H9 (cell line): ENCODE measurements at regions not wholly inside any gene's neighbourhood (a gene's known extent, or its start where the extent isn't known, plus 50 kb on each side); places are given as distances from the start of the nearest gene placed in this dataset.

ENCODE experiments used
- DNase-seq: peaks from one replicate; pipeline ENCODE4 v3.0.0-alpha.2; 2017
- H2AFZ ChIP-seq: one replicate; pipeline ENCODE4 v1.6.1; 2013; ENCODE audit warnings: mild to moderate bottlenecking, low read length, control low read depth, moderate library complexity
- H2AK5ac ChIP-seq: 2 replicates; pipeline ENCODE4 v1.6.1; 2013; ENCODE audit warnings: low read length, control low read depth, mixed read lengths; ENCODE audit not compliant: insufficient read length
- H2BK120ac ChIP-seq: one replicate; pipeline ENCODE4 v1.6.1; 2013; ENCODE audit warnings: low read depth, mild to moderate bottlenecking, low read length, control low read depth, inconsistent platforms; ENCODE audit not compliant: poor library complexity, severe bottlenecking
- H2BK12ac ChIP-seq: 2 replicates; pipeline ENCODE4 v1.6.1; 2013; ENCODE audit warnings: low read length, control low read depth, mixed read lengths, low read depth; ENCODE audit not compliant: insufficient read length
- H2BK15ac ChIP-seq: 2 replicates; pipeline ENCODE4 v1.6.1; 2013; ENCODE audit warnings: low read depth, low read length, control low read depth
- H2BK20ac ChIP-seq: one replicate; pipeline ENCODE4 v1.6.1; 2013; ENCODE audit warnings: low read depth, mild to moderate bottlenecking, low read length, control low read depth, inconsistent platforms; ENCODE audit not compliant: poor library complexity, severe bottlenecking
- H2BK5ac ChIP-seq: 2 replicates; pipeline ENCODE4 v1.6.1; 2013; ENCODE audit warnings: low read length, control low read depth, mixed read lengths; ENCODE audit not compliant: insufficient read length
- H3K14ac ChIP-seq: 2 replicates; pipeline ENCODE4 v1.6.1; 2013; ENCODE audit warnings: low read length, control low read depth; ENCODE audit not compliant: insufficient read depth
- H3K18ac ChIP-seq: 2 replicates; pipeline ENCODE4 v1.6.1; 2013; ENCODE audit warnings: low read depth, mild to moderate bottlenecking, mixed read lengths, low read length, control low read depth; ENCODE audit not compliant: insufficient read length
- H3K23ac ChIP-seq: 2 replicates; pipeline ENCODE4 v1.6.1; 2013; ENCODE audit warnings: low read length, control low read depth, mixed read lengths, low read depth; ENCODE audit not compliant: insufficient read length
- H3K23me2 ChIP-seq: 2 replicates; pipeline ENCODE4 v1.6.1; 2013; ENCODE audit warnings: low read depth, mild to moderate bottlenecking, mixed read lengths, low read length, control low read depth; ENCODE audit not compliant: insufficient read length, poor library complexity, severe bottlenecking
- H3K27ac ChIP-seq: 2 replicates; pipeline ENCODE4 v1.5.1; 2013; ENCODE audit warnings: low read length, control low read depth, mixed read lengths, low read depth; ENCODE audit not compliant: insufficient read length
- H3K27me3 ChIP-seq: 2 replicates; pipeline ENCODE4 v1.6.1; 2013; ENCODE audit warnings: low read length, control low read depth, inconsistent platforms; ENCODE audit not compliant: insufficient read depth
- H3K4ac ChIP-seq: 2 replicates; pipeline ENCODE4 v1.6.1; 2013; ENCODE audit warnings: low read depth, mild to moderate bottlenecking, control low read depth, inconsistent platforms, low read length, moderate library complexity
- H3K4me1 ChIP-seq: 2 replicates; pipeline ENCODE4 v1.6.1; 2013; ENCODE audit warnings: low read length, control low read depth, inconsistent platforms; ENCODE audit not compliant: insufficient read depth
- H3K4me2 ChIP-seq: 2 replicates; pipeline ENCODE4 v1.6.1; 2013; ENCODE audit warnings: low read length, control low read depth, mixed read lengths; ENCODE audit not compliant: insufficient read length, insufficient read depth
- H3K56ac ChIP-seq: 2 replicates; pipeline ENCODE4 v1.6.1; 2013; ENCODE audit warnings: low read depth, mild to moderate bottlenecking, mixed read lengths, low read length, control low read depth; ENCODE audit not compliant: insufficient read length
- H3K79me1 ChIP-seq: 2 replicates; pipeline ENCODE4 v1.6.1; 2013; ENCODE audit warnings: low read depth, mild to moderate bottlenecking, moderate library complexity, low read length, control low read depth, inconsistent platforms; ENCODE audit not compliant: insufficient read depth, poor library complexity, severe bottlenecking
- H3K79me2 ChIP-seq: 2 replicates; pipeline ENCODE4 v1.6.1; 2013; ENCODE audit warnings: low read length, control low read depth, inconsistent platforms; ENCODE audit not compliant: insufficient read depth
- H3K9ac ChIP-seq: 2 replicates; pipeline ENCODE4 v1.6.1; 2013; ENCODE audit warnings: low read length, control low read depth, mixed read lengths; ENCODE audit not compliant: insufficient read length; ENCODE audit errors: extremely low read depth
- H3K9me3 ChIP-seq: one replicate; pipeline ENCODE4 v1.6.1; 2013; ENCODE audit warnings: low read depth, low read length, inconsistent platforms; ENCODE audit not compliant: control insufficient read depth
- H3T11ph ChIP-seq: one replicate; pipeline ENCODE4 v1.6.1; 2013; ENCODE audit warnings: mild to moderate bottlenecking, low read length, control low read depth, inconsistent platforms
- H4K20me1 ChIP-seq: one replicate; pipeline ENCODE4 v1.6.1; 2013; ENCODE audit not compliant: control insufficient read depth, insufficient read length, insufficient read depth
- H4K5ac ChIP-seq: 2 replicates; pipeline ENCODE4 v1.6.1; 2013; ENCODE audit warnings: low read depth, mild to moderate bottlenecking, mixed read lengths, low read length, control low read depth; ENCODE audit not compliant: insufficient read length
- H4K8ac ChIP-seq: replicated peaks from 2 replicates; pipeline ENCODE4 v1.6.1; 2013; ENCODE audit warnings: low read length, control low read depth, mixed read lengths, low read depth; ENCODE audit not compliant: insufficient read length
- H4K91ac ChIP-seq: 2 replicates; pipeline ENCODE4 v1.6.1; 2013; ENCODE audit warnings: low read depth, mild to moderate bottlenecking, moderate library complexity, mixed read lengths, low read length, control low read depth; ENCODE audit not compliant: insufficient read length
- H3K27ac Mint-ChIP-seq, 3 experiments: 2 replicates in 2 of 3; 3 replicates in 1 of 3; pipeline ENCODE4 v1.8.0; 2020 to 2021; ENCODE audit warnings: mixed read lengths in 3 of 3, mild to moderate bottlenecking in 1 of 3, moderate library complexity in 1 of 3
- H3K27me3 Mint-ChIP-seq: 2 replicates; pipeline ENCODE4 v1.8.0; 2021; ENCODE audit warnings: low read depth, mild to moderate bottlenecking, moderate library complexity, mixed read lengths
- H3K36me3 Mint-ChIP-seq, 3 experiments: 2 replicates in 2 of 3; 3 replicates in 1 of 3; pipeline ENCODE4 v1.8.0; 2020 to 2021; ENCODE audit warnings: low read depth in 3 of 3, mixed read lengths in 3 of 3; ENCODE audit not compliant: insufficient read depth in 1 of 3
- H3K4me1 Mint-ChIP-seq, 2 experiments: 2 replicates each; pipeline ENCODE4 v1.8.0; 2020; ENCODE audit warnings: mixed read lengths in 2 of 2
- H3K4me3 Mint-ChIP-seq, 2 experiments: 2 replicates in 1 of 2; 3 replicates in 1 of 2; pipeline ENCODE4 v1.8.0; 2020 to 2021; ENCODE audit warnings: mild to moderate bottlenecking in 2 of 2, mixed read lengths in 2 of 2, moderate library complexity in 1 of 2
- H3K9me3 Mint-ChIP-seq, 2 experiments: 2 replicates in 1 of 2; 3 replicates in 1 of 2; pipeline ENCODE4 v1.8.0; 2020; ENCODE audit warnings: mild to moderate bottlenecking in 2 of 2, mixed read lengths in 2 of 2, moderate library complexity in 1 of 2
- CTCF ChIP-seq: fragments of 200-600 bp; sonication (generic); conservative IDR thresholded peaks from 3 replicates; pipeline ENCODE4 v1.8.0; 2021; ENCODE audit warnings: antibody characterized with exemption, mild to moderate bottlenecking
- whole genome bisulfite sequencing: extraction: QIAGEN DNeasy Blood & Tissue Kit; methylation state at CpG from one replicate; pipeline ENCODE4 v1.1.7; 2013; ENCODE audit warnings: missing lambda C conversion rate, low lambda C conversion rate, mixed read lengths; ENCODE audit not compliant: insufficient read length; ENCODE audit errors: extremely low coverage; 5-methylcytosine and 5-hydroxymethylcytosine counted together

DNA sequence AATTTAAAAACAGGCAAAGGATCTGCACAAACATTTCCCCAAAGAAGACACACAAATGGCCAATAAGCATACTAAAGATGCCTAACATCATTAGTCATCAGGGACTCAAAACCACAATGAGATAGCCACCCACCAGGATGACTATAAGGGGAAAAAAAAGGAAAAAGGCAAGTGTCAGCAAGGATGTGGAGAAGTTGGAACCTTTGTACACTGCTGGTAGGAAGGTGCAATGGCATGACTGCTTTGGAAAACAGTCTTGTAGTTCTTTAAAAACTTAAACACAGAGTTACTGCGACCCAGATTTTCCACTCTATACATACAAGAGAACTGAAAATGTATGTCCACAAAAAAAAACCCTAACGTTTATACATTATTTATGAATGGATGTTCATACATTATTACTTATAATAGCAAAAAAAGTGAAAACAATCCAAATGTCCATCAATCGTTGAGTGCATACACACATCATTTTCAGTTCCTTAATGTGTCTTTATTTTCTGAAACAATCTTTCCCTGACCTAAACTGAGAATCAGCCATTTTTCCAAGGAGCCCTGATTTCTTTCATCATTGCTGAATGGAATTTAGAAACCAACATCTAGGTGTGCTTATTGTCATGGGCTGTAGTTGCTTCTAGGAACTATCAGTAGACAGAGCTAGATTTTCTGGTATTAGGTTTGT lies 64.7 kb upstream of the TLK1 start:
- Histone ChIP-seq H3K27ac (no peak overlapping the region), H2AFZ (no peak overlapping the region)

More for the DNA sequence above, 64.7 kb upstream of the TLK1 start:
- H2BK12ac ChIP-seq = no peak overlapping the region
- H3K4me2 ChIP-seq = no peak overlapping the region
- H3K23ac ChIP-seq = no peak overlapping the region
- no peak overlapping the region for H3K56ac ChIP-seq
- Mint-ChIP-seq H3K27me3 (no peaks in the 10 kb centered on the region), H3K27ac (no peak overlapping the region), H3K36me3 (peaks cover 5 to 15% (median 7%) of the 10 kb centered on the region in 3 experiments; a peak in 4 of 7 replicates), H3K9me3 (peaks cover 4 to 9% of the 10 kb centered on the region in 2 experiments), H3K4me3 (no peak overlapping the region), H3K4me1 (peaks cover 2% of the 10 kb centered on the region in 2 experiments; a peak in 1 of 4 replicates)
- H4K8ac ChIP-seq = no peak overlapping the region
- H3K79me1 ChIP-seq = no peaks in the 10 kb centered on the region
- no peak overlapping the region for H2BK20ac ChIP-seq
- no peaks in the 10 kb centered on the region for H3K9me3 ChIP-seq
- H3K79me2 ChIP-seq = no peaks in the 10 kb centered on the region
- no peak; the same call in 2 of the 3 replicates for TF ChIP-seq CTCF
- H3K27me3 ChIP-seq = no peaks in the 10 kb centered on the region
- H3K4ac ChIP-seq = no peak overlapping the region
- H3T11ph ChIP-seq = no peak overlapping the region
- DNase-seq = no peak
- H2BK15ac ChIP-seq = no peak overlapping the region
- H4K20me1 ChIP-seq = no peaks in the 10 kb centered on the region
- no peaks in the 10 kb centered on the region for H3K4me1 ChIP-seq
- no CpG with 5 or more reads among the region's 3 CpGs for WGBS
- H3K9ac ChIP-seq = no peak overlapping the region
- H3K18ac ChIP-seq = no peak overlapping the region
- H2BK5ac ChIP-seq = no peak overlapping the region
- no peaks in the 10 kb centered on the region for H3K23me2 ChIP-seq
- H2AK5ac ChIP-seq = no peak overlapping the region
- H3K14ac ChIP-seq = no peak overlapping the region
- no peak overlapping the region for H4K91ac ChIP-seq
- no peak overlapping the region for H2BK120ac ChIP-seq
- no peak overlapping the region for H4K5ac ChIP-seq
